BLaER1 treated with 17β-estradiol and CSF1 and Interleukin-3, amounts not matched to agents 10 nM and 100 nM (cell line): ENCODE measurements at regions not wholly inside any gene's neighbourhood (a gene's known extent, or its start where the extent isn't known, plus 50 kb on each side); places are given as distances from the start of the nearest gene placed in this dataset.

Experiments used
- H3K27ac ChIP-seq, 11 experiments: shearing (Covaris generic); formaldehyde crosslinking; 2 replicates each; pipeline ENCODE4 v1.8.1; 2022
- H3K27me3 ChIP-seq, 11 experiments: shearing (Covaris generic); formaldehyde crosslinking; 2 replicates each; pipeline ENCODE4 v1.8.1; 2022
- H3K36me3 ChIP-seq, 11 experiments: shearing (Covaris generic); formaldehyde crosslinking; 2 replicates each; pipeline ENCODE4 v1.8.1; 2022
- H3K4me1 ChIP-seq, 10 experiments: shearing (Covaris generic); formaldehyde crosslinking; 2 replicates each; pipeline ENCODE4 v1.8.1; 2022
- H3K4me2 ChIP-seq, 11 experiments: shearing (Covaris generic); formaldehyde crosslinking; 2 replicates each; pipeline ENCODE4 v1.8.1; 2022
- H3K4me3 ChIP-seq, 10 experiments: shearing (Covaris generic); formaldehyde crosslinking; 2 replicates each; pipeline ENCODE4 v1.8.1; 2022
- H3K9ac ChIP-seq, 11 experiments: shearing (Covaris generic); formaldehyde crosslinking; 2 replicates each; pipeline ENCODE4 v1.8.1; 2022
- H3K9me3 ChIP-seq, 11 experiments: shearing (Covaris generic); formaldehyde crosslinking; replicated peaks in 1 of 11; 2 replicates each; pipeline ENCODE4 v1.8.1; 2022
- H4K20me1 ChIP-seq, 11 experiments: shearing (Covaris generic); formaldehyde crosslinking; 2 replicates each; pipeline ENCODE4 v1.8.1; 2022
- Cebpa-rat ChIP-seq, 11 experiments: shearing (Covaris generic); IDR thresholded peaks; 2 replicates each; pipeline ENCODE4 v1.8.1; 2022

DNA sequence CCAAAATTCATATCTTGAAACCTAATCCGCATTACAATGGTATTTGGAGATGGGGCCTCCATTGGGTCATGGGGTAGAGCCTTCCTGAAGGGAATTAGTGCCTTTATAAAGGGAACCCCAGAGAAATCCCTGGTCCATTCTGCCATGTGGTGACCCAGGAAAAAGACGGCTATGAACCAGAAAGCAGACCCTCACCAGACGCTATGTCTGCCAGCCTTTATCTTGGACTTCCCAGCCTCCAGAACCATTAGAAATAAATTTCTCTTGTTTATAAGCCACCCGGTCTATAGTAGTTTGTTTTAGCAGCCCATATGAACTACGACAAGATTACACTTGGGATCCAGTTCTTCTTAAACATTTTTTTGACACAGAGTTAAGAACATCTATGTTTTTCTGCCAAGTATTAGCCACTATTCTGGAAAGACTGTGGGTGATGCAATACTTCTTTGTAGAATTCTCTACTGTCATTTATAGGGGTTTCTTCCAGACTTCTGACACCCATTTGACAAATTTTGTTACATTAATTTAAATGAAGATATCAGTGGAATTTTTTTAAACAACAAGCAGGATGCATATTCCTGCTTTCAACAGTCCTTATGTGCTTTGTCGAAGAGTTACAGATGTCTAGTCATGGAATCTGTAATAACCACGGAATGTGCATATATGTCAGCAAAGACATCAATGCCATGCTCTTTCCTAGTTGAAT, 572.4 kb downstream of the NR2F1-AS1 start:
- H3K36me3 ChIP-seq, result no peaks in the 10 kb centered on the region
- no peaks in the 10 kb centered on the region for H3K9me3 ChIP-seq
- TF ChIP-seq Cebpa-rat (IDR thresholded peaks at IDR 0.05), result no peak
- H3K4me3 ChIP-seq, result no peak overlapping the region
- no peak overlapping the region for H3K4me2 ChIP-seq
- H3K27ac ChIP-seq, result no peak overlapping the region
- no peaks in the 10 kb centered on the region for H3K27me3 ChIP-seq
- H3K4me1 ChIP-seq, result no peaks in the 10 kb centered on the region
- H4K20me1 ChIP-seq, result no peaks in the 10 kb centered on the region
- H3K9ac ChIP-seq, result no peak overlapping the region

DNA sequence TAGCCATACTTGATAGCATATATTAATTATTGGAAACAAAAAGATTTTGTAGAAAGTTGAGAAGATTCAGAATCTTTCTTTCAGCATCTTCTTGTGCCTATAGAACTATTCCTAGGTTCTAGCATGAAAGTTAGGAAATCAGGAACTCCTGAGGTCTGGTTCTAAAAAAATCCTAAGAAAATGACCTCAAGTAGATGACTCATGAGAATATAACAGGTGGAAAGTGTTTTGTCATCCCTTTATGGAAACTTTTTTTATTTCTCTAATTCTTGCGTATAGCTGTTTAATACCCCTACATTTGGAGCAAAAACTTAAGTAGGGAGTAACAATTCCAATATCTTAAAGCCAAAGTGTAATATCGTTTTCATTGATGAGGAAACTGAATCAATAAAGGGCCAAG, 574.1 kb downstream of the NR2F1-AS1 start:
- TF ChIP-seq Cebpa-rat (IDR thresholded peaks at IDR 0.05), result no peak
- no peaks in the 10 kb centered on the region for H3K27me3 ChIP-seq
- H3K9ac ChIP-seq, result no peak overlapping the region
- no peaks in the 10 kb centered on the region for H3K36me3 ChIP-seq
- no peak overlapping the region for H3K4me3 ChIP-seq
- no peaks in the 10 kb centered on the region for H3K4me1 ChIP-seq
- no peak overlapping the region for H3K4me2 ChIP-seq
- H4K20me1 ChIP-seq, result no peaks in the 10 kb centered on the region
- H3K9me3 ChIP-seq, result no peaks in the 10 kb centered on the region
- H3K27ac ChIP-seq, result no peak overlapping the region

DNA sequence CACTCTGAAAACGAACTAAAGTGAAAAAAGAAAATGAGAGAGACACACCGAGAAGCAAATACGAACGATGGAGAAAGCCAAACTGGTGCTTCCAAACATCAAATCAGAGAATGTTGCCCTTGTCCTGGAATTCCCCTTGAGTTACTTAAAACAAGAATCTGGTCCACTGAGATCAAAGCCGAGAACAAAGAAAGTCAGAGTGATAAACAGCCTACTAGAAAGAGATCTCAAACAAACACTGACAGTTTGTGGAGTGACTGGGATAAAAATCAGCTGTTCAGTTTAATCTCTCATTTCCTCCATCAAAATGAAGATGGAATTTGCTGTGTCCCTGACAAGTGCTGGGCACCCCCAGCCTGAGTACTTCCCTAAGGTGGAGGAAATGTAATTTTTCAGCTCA, 582.6 kb downstream of the NR2F1-AS1 start:
- H3K9me3 ChIP-seq, result peaks cover 6 to 14% (median 11%) of the 10 kb centered on the region in 11 experiments; a peak in 16 of 22 replicates
- no peaks in the 10 kb centered on the region for H3K4me1 ChIP-seq
- H3K36me3 ChIP-seq, result no peaks in the 10 kb centered on the region
- no peak overlapping the region for H3K27ac ChIP-seq
- H4K20me1 ChIP-seq, result no peaks in the 10 kb centered on the region
- H3K4me2 ChIP-seq, result no peak overlapping the region
- H3K4me3 ChIP-seq, result no peak overlapping the region
- no peaks in the 10 kb centered on the region; a peak in 1 of 22 replicates for H3K27me3 ChIP-seq
- TF ChIP-seq Cebpa-rat (IDR thresholded peaks at IDR 0.05), result no peak
- no peak overlapping the region for H3K9ac ChIP-seq

DNA sequence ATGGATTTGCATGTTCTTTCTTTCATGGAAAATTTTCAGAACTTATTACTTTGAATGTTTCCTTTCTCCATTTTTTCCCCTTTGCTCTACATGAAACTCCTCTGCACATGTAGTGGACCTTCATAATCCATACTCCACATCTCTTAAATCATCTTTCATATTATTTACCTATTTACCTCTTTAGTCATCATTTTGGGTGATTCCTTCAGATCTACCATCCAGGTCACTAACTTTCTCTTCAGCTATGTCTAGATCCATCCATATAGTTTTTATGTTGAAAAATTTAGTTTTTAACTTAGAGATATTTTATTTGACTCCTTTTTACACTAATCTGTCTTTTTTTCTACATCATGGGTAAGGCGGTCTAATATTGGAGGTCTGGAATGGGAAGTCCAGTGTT, 586.6 kb downstream of the NR2F1-AS1 start:
- Histone ChIP-seq H3K36me3 (no peaks in the 10 kb centered on the region), H3K9ac (no peak overlapping the region), H3K27ac (no peak overlapping the region), H3K27me3 (no peaks in the 10 kb centered on the region; a peak in 1 of 22 replicates), H3K4me2 (no peak overlapping the region), H3K9me3 (peaks cover 6 to 13% (median 10%) of the 10 kb centered on the region in 11 experiments; a peak in 15 of 22 replicates), H3K4me3 (no peak overlapping the region), H4K20me1 (no peaks in the 10 kb centered on the region), H3K4me1 (no peaks in the 10 kb centered on the region)
- no peak for TF ChIP-seq Cebpa-rat (IDR thresholded peaks at IDR 0.05)

DNA sequence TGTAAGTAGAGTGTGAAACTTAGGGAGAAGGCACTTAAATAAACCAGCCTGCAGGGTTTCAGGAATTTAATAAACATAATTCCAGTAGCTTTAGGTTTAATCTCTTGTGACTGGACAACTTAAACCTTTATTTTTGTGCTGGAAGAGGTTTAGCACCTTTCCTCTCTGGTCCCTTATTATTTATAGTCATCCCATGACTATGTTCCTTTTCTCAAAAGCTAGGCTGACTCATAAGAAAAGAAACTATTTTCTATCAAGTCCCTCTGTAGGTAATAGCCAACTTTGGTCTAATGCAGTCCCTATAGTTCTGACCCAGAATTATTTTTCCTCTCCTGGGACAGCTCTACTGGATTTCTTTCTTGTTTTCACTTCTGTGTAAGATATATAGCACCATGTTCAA, 588.9 kb downstream of the NR2F1-AS1 start:
- H3K27ac ChIP-seq, result no peak overlapping the region
- H4K20me1 ChIP-seq, result no peaks in the 10 kb centered on the region
- H3K27me3 ChIP-seq, result no peaks in the 10 kb centered on the region; a peak in 1 of 22 replicates
- peaks cover 6 to 13% (median 10%) of the 10 kb centered on the region in 11 experiments; a peak in 15 of 22 replicates for H3K9me3 ChIP-seq
- no peak overlapping the region for H3K4me3 ChIP-seq
- no peak overlapping the region for H3K9ac ChIP-seq
- no peaks in the 10 kb centered on the region for H3K4me1 ChIP-seq
- no peak for TF ChIP-seq Cebpa-rat (IDR thresholded peaks at IDR 0.05)
- H3K4me2 ChIP-seq, result no peak overlapping the region
- H3K36me3 ChIP-seq, result no peaks in the 10 kb centered on the region

DNA sequence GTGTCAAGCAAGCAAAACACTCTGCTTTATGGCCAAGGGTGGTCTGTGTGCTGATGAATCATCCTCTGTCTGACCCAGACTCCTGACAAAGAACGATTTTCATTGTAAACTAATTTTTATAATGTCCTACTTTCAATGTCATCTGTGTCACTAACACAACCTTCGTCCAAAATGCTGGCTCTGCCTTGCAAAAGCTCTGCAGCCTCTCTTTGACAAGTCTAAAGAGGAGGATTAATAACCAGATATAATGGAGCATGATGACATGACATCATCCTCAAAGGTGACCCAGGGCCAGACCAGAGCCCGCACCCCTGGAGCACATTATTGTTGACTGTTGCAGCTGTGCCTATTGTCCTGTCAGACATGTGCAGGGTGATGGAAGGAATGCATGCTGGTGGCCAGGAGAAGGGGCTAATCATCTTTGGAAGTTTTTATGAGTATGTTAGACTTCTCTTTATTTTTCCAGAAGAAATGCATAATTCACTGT, 589.4 kb downstream of the NR2F1-AS1 start:
- H3K9ac ChIP-seq, result no peak overlapping the region
- H3K27me3 ChIP-seq, result no peaks in the 10 kb centered on the region; a peak in 1 of 22 replicates
- TF ChIP-seq Cebpa-rat (IDR thresholded peaks at IDR 0.05), result no peak
- no peaks in the 10 kb centered on the region for H3K36me3 ChIP-seq
- no peak overlapping the region for H3K4me2 ChIP-seq
- H3K9me3 ChIP-seq, result peaks cover 6 to 13% (median 10%) of the 10 kb centered on the region in 11 experiments; a peak in 15 of 22 replicates
- H3K27ac ChIP-seq, result no peak overlapping the region
- no peaks in the 10 kb centered on the region for H3K4me1 ChIP-seq
- H4K20me1 ChIP-seq, result no peaks in the 10 kb centered on the region
- no peak overlapping the region for H3K4me3 ChIP-seq

DNA sequence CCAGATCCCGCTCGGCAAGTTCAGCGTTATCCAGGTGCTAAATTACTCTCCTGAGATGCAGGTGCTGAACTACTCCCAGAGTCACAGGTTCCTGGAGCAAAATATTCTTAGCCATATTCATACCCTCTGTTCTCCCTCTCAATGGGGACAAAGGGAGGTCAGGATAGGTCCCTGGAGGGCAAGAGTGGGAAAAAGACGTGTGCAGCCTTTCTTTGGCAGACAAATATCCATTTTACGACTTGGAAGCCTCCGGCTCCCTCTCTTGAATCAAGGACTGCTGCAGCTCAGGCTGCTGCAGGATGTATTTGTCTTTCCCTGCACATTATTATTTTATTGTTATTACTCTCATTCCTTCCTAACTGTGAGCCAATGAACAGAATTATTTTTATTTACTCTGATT, 590.2 kb downstream of the NR2F1-AS1 start:
- Histone ChIP-seq H3K4me3 (no peak overlapping the region), H3K4me2 (no peak overlapping the region), H3K36me3 (no peaks in the 10 kb centered on the region), H3K9me3 (peaks cover 6 to 13% (median 10%) of the 10 kb centered on the region in 11 experiments; a peak in 15 of 22 replicates), H3K4me1 (no peaks in the 10 kb centered on the region), H3K27ac (no peak overlapping the region), H3K27me3 (no peaks in the 10 kb centered on the region; a peak in 1 of 22 replicates), H3K9ac (no peak overlapping the region), H4K20me1 (no peaks in the 10 kb centered on the region)
- TF ChIP-seq Cebpa-rat (IDR thresholded peaks at IDR 0.05), result no peak

DNA sequence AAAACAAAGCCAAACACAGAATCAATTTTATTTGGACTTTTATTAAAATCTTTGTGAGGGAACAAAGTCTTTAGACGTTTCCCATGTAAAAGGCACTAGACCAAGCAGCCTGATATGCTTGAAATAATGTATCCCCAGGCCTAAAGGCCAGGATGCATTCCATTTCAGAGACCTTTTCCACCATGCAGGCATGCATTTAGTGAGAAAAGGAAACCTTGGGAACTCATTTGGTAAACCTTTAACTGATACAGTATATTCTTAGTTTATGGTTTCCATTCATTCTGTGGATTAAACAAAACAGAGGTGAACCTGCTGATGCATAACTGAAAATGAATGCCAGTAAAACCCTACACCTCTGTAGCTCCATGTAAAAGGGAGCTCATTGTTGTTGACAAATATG, 600.0 kb downstream of the NR2F1-AS1 start:
- Histone ChIP-seq H3K9ac (no peak overlapping the region), H3K36me3 (no peaks in the 10 kb centered on the region), H3K4me2 (no peak overlapping the region), H3K4me1 (peaks cover 0 to 9% (median 0%) of the 10 kb centered on the region in 10 experiments; a peak in 4 of 20 replicates), H3K27ac (no peak overlapping the region), H3K4me3 (no peak overlapping the region), H4K20me1 (no peaks in the 10 kb centered on the region), H3K9me3 (peaks cover 0 to 2% (median 0%) of the 10 kb centered on the region in 11 experiments; a peak in 1 of 22 replicates), H3K27me3 (no peaks in the 10 kb centered on the region)
- no peak for TF ChIP-seq Cebpa-rat (IDR thresholded peaks at IDR 0.05)

DNA sequence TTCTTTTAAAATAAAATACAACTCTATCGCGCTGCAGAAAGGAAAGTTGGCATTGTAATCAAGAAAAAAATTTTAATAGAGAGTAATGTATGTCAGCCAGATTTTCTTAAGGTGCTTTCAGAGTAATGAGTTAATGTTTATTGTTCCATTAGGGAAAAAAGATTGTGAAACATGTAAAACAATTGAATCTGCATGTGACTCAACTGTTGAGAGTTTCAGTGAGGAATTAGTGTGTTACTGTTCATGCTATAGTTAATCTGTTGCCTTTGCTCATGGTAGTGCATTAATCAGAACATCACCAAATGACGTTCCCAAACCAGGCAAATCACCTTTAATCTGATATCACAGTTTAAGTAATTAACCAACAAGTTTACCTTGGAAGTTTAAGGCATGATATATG, 600.5 kb downstream of the NR2F1-AS1 start:
- no peak overlapping the region for H3K27ac ChIP-seq
- no peak for TF ChIP-seq Cebpa-rat (IDR thresholded peaks at IDR 0.05)
- no peaks in the 10 kb centered on the region for H3K27me3 ChIP-seq
- no peak overlapping the region for H3K4me2 ChIP-seq
- no peaks in the 10 kb centered on the region for H3K36me3 ChIP-seq
- H3K9me3 ChIP-seq, result peaks cover 0 to 5% (median 0%) of the 10 kb centered on the region in 11 experiments; a peak in 1 of 22 replicates
- H3K9ac ChIP-seq, result no peak overlapping the region
- H4K20me1 ChIP-seq, result no peaks in the 10 kb centered on the region
- H3K4me1 ChIP-seq, result peaks cover 0 to 9% (median 0%) of the 10 kb centered on the region in 10 experiments; a peak in 4 of 20 replicates
- H3K4me3 ChIP-seq, result no peak overlapping the region

DNA sequence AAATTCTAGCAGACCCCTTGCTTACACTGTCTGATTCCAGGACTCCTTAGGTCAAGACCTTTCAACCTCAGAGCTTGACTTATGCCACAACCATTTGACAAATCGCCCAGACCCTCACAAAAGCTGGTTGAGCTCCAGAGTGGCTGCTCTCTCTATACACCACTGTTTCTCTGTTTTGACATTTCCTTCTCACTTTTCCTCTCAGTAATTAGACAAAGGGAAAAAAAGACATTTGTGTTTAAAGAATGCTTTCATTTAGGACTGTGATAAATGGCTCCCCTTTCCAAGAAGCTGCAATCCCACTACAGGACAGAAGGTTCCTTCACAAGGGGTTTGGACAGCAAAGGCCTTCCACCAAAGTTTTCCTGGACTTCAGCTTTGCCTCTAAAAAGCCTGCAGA, 601.3 kb downstream of the NR2F1-AS1 start:
- TF ChIP-seq Cebpa-rat (IDR thresholded peaks at IDR 0.05), result no peak
- Histone ChIP-seq H3K36me3 (no peaks in the 10 kb centered on the region), H3K4me3 (no peak overlapping the region), H3K9ac (no peak overlapping the region), H3K27me3 (no peaks in the 10 kb centered on the region), H4K20me1 (no peaks in the 10 kb centered on the region), H3K4me1 (peaks cover 0 to 9% (median 0%) of the 10 kb centered on the region in 10 experiments; a peak in 4 of 20 replicates), H3K9me3 (peaks cover 0 to 5% (median 0%) of the 10 kb centered on the region in 11 experiments; a peak in 1 of 22 replicates), H3K4me2 (no peak overlapping the region), H3K27ac (peak overlapping the region in 1 of 11 experiments; percentile 27; a peak in 1 of 22 replicates)
